AML-193 (cell line): ENCODE measurements at regions not wholly inside any gene's neighbourhood (a gene's known extent, or its start where the extent isn't known, plus 50 kb on each side); places are given as distances from the start of the nearest gene placed in this dataset.
A peak's percentile ranks its signal among the peaks of the same experiment; 100 is the strongest.
"Not testable (repeated sequence)": the region's sequence is repeated elsewhere in the genome, so short reads cannot be mapped to it uniquely, and the experiment has no call there.

Experiments
- DNase-seq, 2 experiments: peaks; one replicate each; lab custom pipeline; 2025; lab: John Stamatoyannopoulos, UW

GRCh38 chr4:67038228-67038566, 507.1 kb downstream of the CENPC start:
- DNase-seq: no peak

- no peak for DNase-seq
These were observed 507.6 kb downstream of the CENPC start for GRCh38 chr4:67037504-67038227.

GRCh38 chr4:67036791-67037190, 508.5 kb downstream of the CENPC start:
- DNase-seq: no peak

- DNase-seq: no peak
These were observed 509.3 kb downstream of the CENPC start for GRCh38 chr4:67035986-67036385.

GRCh38 chr4:67035501-67035900, 509.8 kb downstream of the CENPC start:
- DNase-seq: no peak

GRCh38 chr4:67030636-67031035, 514.7 kb downstream of the CENPC start:
- DNase-seq: no peak

GRCh38 chr4:67020438-67020797, 524.9 kb downstream of the CENPC start:
- DNase-seq: no peak

- DNase-seq: no peak
These were observed 525.4 kb downstream of the CENPC start for GRCh38 chr4:67019686-67020437.

GRCh38 chr4:67014592-67014991, 530.7 kb downstream of the CENPC start:
- no peak for DNase-seq

- DNase-seq: no peak
These were observed 538.5 kb downstream of the CENPC start for GRCh38 chr4:67006791-67007190.

- no peak for DNase-seq
These were observed 553.8 kb downstream of the CENPC start for GRCh38 chr4:66991521-66991920.

- DNase-seq: no peak
These were observed 570.6 kb downstream of the CENPC start for GRCh38 chr4:66974665-66975064.

- DNase-seq: no peak
These were observed 573.2 kb downstream of the CENPC start for GRCh38 chr4:66972087-66972486.

- no peak for DNase-seq
These were observed 580.8 kb downstream of the CENPC start for GRCh38 chr4:66964467-66964866.

- no peak for DNase-seq
These were observed 582.2 kb downstream of the CENPC start for GRCh38 chr4:66963084-66963483.

GRCh38 chr4:66959207-66959606, 586.1 kb downstream of the CENPC start:
- no peak for DNase-seq

GRCh38 chr4:66956852-66957251, 588.5 kb downstream of the CENPC start:
- no peak for DNase-seq

GRCh38 chr4:66956426-66956825, 588.9 kb downstream of the CENPC start:
- no peak for DNase-seq

GRCh38 chr4:66955784-66956183, 589.5 kb downstream of the CENPC start:
- no peak for DNase-seq

GRCh38 chr4:66949419-66949818, 595.9 kb downstream of the CENPC start:
- peak; percentile 70 to 73 for DNase-seq

- DNase-seq: no peak
These were observed 598.5 kb downstream of the CENPC start for GRCh38 chr4:66946761-66947160.

GRCh38 chr4:66943112-66943511, 602.2 kb downstream of the CENPC start:
- no peak for DNase-seq

GRCh38 chr4:66931981-66932380, 613.3 kb downstream of the CENPC start:
- not testable (repeated sequence) for DNase-seq

GRCh38 chr4:66930206-66930605, 615.1 kb downstream of the CENPC start:
- DNase-seq: no peak
